Neuronal stem cell (in vitro differentiated cells): ENCODE measurements at regions not wholly inside any gene's neighbourhood (a gene's known extent, or its start where the extent isn't known, plus 50 kb on each side); places are given as distances from the start of the nearest gene placed in this dataset.

Experiments
- DNase-seq: peaks from one replicate; pipeline ENCODE4 v3.0.0-alpha.2; 2013; ENCODE audit warnings: low spot score
- H2AFZ ChIP-seq: one replicate; pipeline ENCODE4 v1.6.1; 2013; ENCODE audit warnings: mild to moderate bottlenecking, low read length, inconsistent platforms
- H2AK5ac ChIP-seq: 2 replicates; pipeline ENCODE4 v1.6.1; 2013; ENCODE audit warnings: low read depth, mild to moderate bottlenecking, inconsistent platforms, low read length, moderate library complexity, mixed read lengths
- H2BK120ac ChIP-seq: 2 replicates; pipeline ENCODE4 v1.6.1; 2013; ENCODE audit warnings: low read depth, mild to moderate bottlenecking, inconsistent platforms, low read length, moderate library complexity, mixed read lengths
- H2BK12ac ChIP-seq: one replicate; pipeline ENCODE4 v1.6.1; 2013; ENCODE audit warnings: low read length, inconsistent platforms
- H2BK15ac ChIP-seq: 2 replicates; pipeline ENCODE4 v1.6.1; 2013; ENCODE audit warnings: mild to moderate bottlenecking, low read length, inconsistent platforms, mixed read lengths
- H2BK5ac ChIP-seq: one replicate; pipeline ENCODE4 v1.6.1; 2013; ENCODE audit warnings: inconsistent platforms, mild to moderate bottlenecking, low read length, moderate library complexity
- H3K14ac ChIP-seq: one replicate; pipeline ENCODE4 v1.6.1; 2013; ENCODE audit warnings: low read length, inconsistent platforms
- H3K18ac ChIP-seq: 2 replicates; pipeline ENCODE4 v1.6.1; 2013; ENCODE audit warnings: low read length, inconsistent platforms
- H3K23ac ChIP-seq: 2 replicates; pipeline ENCODE4 v1.6.1; 2013; ENCODE audit warnings: low read depth, mild to moderate bottlenecking, mixed read lengths, low read length, inconsistent platforms; ENCODE audit not compliant: poor library complexity
- H3K27ac ChIP-seq: replicated peaks from 3 replicates; pipeline ENCODE4 v1.5.1; 2013; ENCODE audit warnings: low read length, inconsistent platforms
- H3K27me3 ChIP-seq, 3 experiments: 2 replicates each; pipeline ENCODE4 v1.6.1; 2013; ENCODE audit warnings: low read length in 3 of 3, mild to moderate bottlenecking in 2 of 3, inconsistent platforms in 1 of 3, low read depth in 1 of 3, mixed read lengths in 1 of 3, moderate library complexity in 1 of 3; ENCODE audit not compliant: control insufficient read depth in 3 of 3, insufficient read depth in 3 of 3
- H3K36me3 ChIP-seq, 2 donors: replicated peaks in 1 of 2; 2 replicates each; pipeline ENCODE4 v1.6.1; 2013; ENCODE audit warnings: low read length in 2 of 2; ENCODE audit not compliant: control insufficient read depth in 2 of 2, insufficient read depth in 2 of 2
- H3K4ac ChIP-seq: 2 replicates; pipeline ENCODE4 v1.6.1; 2013; ENCODE audit warnings: inconsistent platforms, mild to moderate bottlenecking, low read length, moderate library complexity
- H3K4me1 ChIP-seq, 2 donors: 1 replicate in 1 of 2; 2 replicates in 1 of 2; pipeline ENCODE4 v1.6.1; 2013; ENCODE audit warnings: low read length in 2 of 2, low read depth in 1 of 2; ENCODE audit not compliant: control insufficient read depth in 2 of 2, insufficient read depth in 1 of 2
- H3K4me2 ChIP-seq: one replicate; pipeline ENCODE4 v1.6.1; 2013; ENCODE audit warnings: mild to moderate bottlenecking, low read length, inconsistent platforms; ENCODE audit not compliant: insufficient read depth, poor library complexity, severe bottlenecking
- H3K4me3 ChIP-seq, 2 donors: 2 replicates each; pipeline ENCODE4 v1.5.1; 2013; ENCODE audit warnings: low read length in 2 of 2, mild to moderate bottlenecking in 2 of 2, inconsistent platforms in 1 of 2, moderate library complexity in 1 of 2
- H3K79me1 ChIP-seq: one replicate; pipeline ENCODE4 v1.6.1; 2013; ENCODE audit warnings: low read depth, mild to moderate bottlenecking, inconsistent platforms, low read length, moderate library complexity
- H3K9ac ChIP-seq: one replicate; pipeline ENCODE4 v1.6.1; 2013; ENCODE audit warnings: mild to moderate bottlenecking, low read depth, low read length, inconsistent platforms; ENCODE audit not compliant: poor library complexity
- H3K9me3 ChIP-seq, 2 donors: replicated peaks in 1 of 2; 2 replicates each; pipeline versions ENCODE3 to v1.6.1; 2013; ENCODE audit warnings: low read length in 2 of 2, mild to moderate bottlenecking in 2 of 2, inconsistent platforms in 1 of 2, low read depth in 1 of 2, mixed read lengths in 1 of 2, moderate library complexity in 1 of 2; ENCODE audit not compliant: control insufficient read depth in 2 of 2, insufficient read depth in 1 of 2
- H4K8ac ChIP-seq: one replicate; pipeline ENCODE4 v1.6.1; 2013; ENCODE audit warnings: low read depth, mild to moderate bottlenecking, inconsistent platforms, low read length, moderate library complexity
- H4K91ac ChIP-seq: one replicate; pipeline ENCODE4 v1.6.1; 2013; ENCODE audit warnings: low read length, low read depth, mild to moderate bottlenecking, inconsistent platforms; ENCODE audit not compliant: poor library complexity
- WGBS, 2 donors: extraction: QIAGEN DNeasy Blood & Tissue Kit; methylation state at CpG; one replicate each; pipeline ENCODE4 v1.1.7; 2013; ENCODE audit warnings: missing lambda C conversion rate in 2 of 2, mixed read lengths in 1 of 2; ENCODE audit not compliant: insufficient read length in 2 of 2, insufficient replicate concordance in 1 of 2; ENCODE audit errors: extremely low coverage in 2 of 2; 5-methylcytosine and 5-hydroxymethylcytosine counted together

DNA sequence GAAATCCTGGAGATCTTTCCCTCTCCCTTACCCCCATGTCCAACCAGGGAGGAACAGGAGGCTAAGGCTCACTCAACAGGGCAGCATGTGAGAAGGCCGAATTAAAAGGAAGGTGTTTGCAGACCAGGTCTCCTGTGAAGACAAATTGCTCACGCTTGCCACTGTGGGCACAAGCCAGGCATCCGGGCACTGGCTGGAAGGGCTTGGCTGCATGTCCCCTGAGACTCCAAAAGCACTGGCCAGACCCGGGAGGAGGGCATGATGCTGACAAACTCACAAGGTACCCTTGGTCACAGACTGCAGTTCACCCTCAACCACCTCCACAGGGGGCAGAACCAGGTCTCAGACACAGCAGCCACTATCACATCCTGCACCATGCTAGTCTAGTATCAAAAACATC, 113.7 kb upstream of the NSMCE3 start:
- Histone ChIP-seq H2BK15ac (no peak overlapping the region), H3K14ac (no peak overlapping the region), H3K27me3 (no peaks in the 10 kb centered on the region), H3K9ac (no peak overlapping the region), H3K36me3 (no peaks in the 10 kb centered on the region), H3K18ac (no peak overlapping the region), H3K9me3 (no peaks in the 10 kb centered on the region), H4K91ac (peak overlapping the region; percentile 40), H3K4me3 (no peak overlapping the region), H2BK120ac (no peak overlapping the region), H4K8ac (no peak overlapping the region), H2AK5ac (no peak overlapping the region), H3K27ac (no peak overlapping the region), H2BK12ac (no peak overlapping the region), H3K79me1 (peaks cover 2% of the 10 kb centered on the region), H2AFZ (no peak overlapping the region), H2BK5ac (no peak overlapping the region), H3K4me2 (no peak overlapping the region), H3K4me1 (peaks cover 0 to 11% of the 10 kb centered on the region in 2 donors), H3K4ac (no peak overlapping the region), H3K23ac (no peak overlapping the region)
- WGBS, 2 donors: no CpG with 5 or more reads among the region's 4 CpGs
- DNase-seq: no peak

DNA sequence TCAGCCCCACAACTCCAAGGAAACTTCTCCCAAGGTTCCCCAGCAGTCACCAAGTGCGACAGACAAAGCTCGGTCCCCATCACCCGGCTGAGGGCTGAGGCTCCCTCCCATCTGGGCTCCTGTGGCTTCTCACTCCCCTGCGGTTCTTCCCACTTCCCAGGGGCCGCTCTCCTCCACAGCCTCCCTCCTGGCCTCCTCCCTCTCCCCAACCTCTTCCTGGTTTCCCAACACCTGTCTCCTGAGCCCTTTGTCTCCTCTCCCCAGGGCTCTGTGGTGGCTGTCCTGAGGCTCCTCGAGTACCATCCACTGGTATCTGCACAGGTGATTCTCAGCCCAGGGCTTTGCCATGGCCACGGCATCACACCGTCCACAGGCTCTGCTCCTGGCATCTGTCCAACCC, 113.2 kb upstream of the NSMCE3 start:
- H2AFZ ChIP-seq: no peak overlapping the region
- H3K9ac ChIP-seq: no peak overlapping the region
- peaks cover 0 to 11% of the 10 kb centered on the region in 2 donors for H3K4me1 ChIP-seq
- H3K14ac ChIP-seq: no peak overlapping the region
- H3K18ac ChIP-seq: peak overlapping the region; percentile 11
- no peaks in the 10 kb centered on the region for H3K36me3 ChIP-seq
- H3K9me3 ChIP-seq: no peaks in the 10 kb centered on the region
- no peak overlapping the region for H3K4me2 ChIP-seq
- H3K23ac ChIP-seq: no peak overlapping the region
- no peak overlapping the region for H4K8ac ChIP-seq
- H3K4me3 ChIP-seq: no peak overlapping the region
- no peak overlapping the region for H2BK5ac ChIP-seq
- H2BK120ac ChIP-seq: no peak overlapping the region
- no CpG with 5 or more reads among the region's 8 CpGs for WGBS, 2 donors
- H3K27ac ChIP-seq: no peak overlapping the region
- H3K27me3 ChIP-seq: no peaks in the 10 kb centered on the region
- H2BK15ac ChIP-seq: no peak overlapping the region
- no peak overlapping the region for H2AK5ac ChIP-seq
- no peak overlapping the region for H4K91ac ChIP-seq
- H3K79me1 ChIP-seq: peaks cover 2% of the 10 kb centered on the region
- H2BK12ac ChIP-seq: no peak overlapping the region
- no peak overlapping the region for H3K4ac ChIP-seq
- no peak for DNase-seq

- no peaks in the 10 kb centered on the region for H3K9me3 ChIP-seq
- H4K91ac ChIP-seq: no peak overlapping the region
- peaks cover 0 to 4% (median 0%) of the 10 kb centered on the region in 3 experiments for H3K27me3 ChIP-seq
- H3K14ac ChIP-seq: no peak overlapping the region
- H2BK120ac ChIP-seq: no peak overlapping the region
- no peak overlapping the region for H2AFZ ChIP-seq
- DNase-seq: no peak
- no peak overlapping the region for H3K4ac ChIP-seq
- H3K4me1 ChIP-seq: peaks cover 0 to 16% of the 10 kb centered on the region in 2 donors
- no peak overlapping the region for H2AK5ac ChIP-seq
- no peaks in the 10 kb centered on the region for H3K36me3 ChIP-seq
- no peak overlapping the region for H4K8ac ChIP-seq
- H3K18ac ChIP-seq: no peak overlapping the region
- H2BK5ac ChIP-seq: no peak overlapping the region
- WGBS, 2 donors: no CpG with 5 or more reads among the region's 6 CpGs
- H2BK15ac ChIP-seq: no peak overlapping the region
- H3K79me1 ChIP-seq: peaks cover 2% of the 10 kb centered on the region
- H3K23ac ChIP-seq: no peak overlapping the region
- no peak overlapping the region for H3K27ac ChIP-seq
- no peak overlapping the region for H3K4me2 ChIP-seq
- no peak overlapping the region for H3K9ac ChIP-seq
- H2BK12ac ChIP-seq: no peak overlapping the region
- H3K4me3 ChIP-seq: no peak overlapping the region
These were observed 110.8 kb upstream of the NSMCE3 start for GRCh38 chr15:29380466-29380865.

- no peak overlapping the region for H3K27ac ChIP-seq
- H2BK5ac ChIP-seq: no peak overlapping the region
- H3K4me3 ChIP-seq: no peak overlapping the region
- H2BK120ac ChIP-seq: no peak overlapping the region
- H3K14ac ChIP-seq: peak overlapping the region; percentile 67
- H3K27me3 ChIP-seq: peaks cover 0 to 7% (median 0%) of the 10 kb centered on the region in 3 experiments
- H3K4me1 ChIP-seq: peaks cover 0 to 16% of the 10 kb centered on the region in 2 donors
- no peak overlapping the region for H4K8ac ChIP-seq
- no peaks in the 10 kb centered on the region for H3K9me3 ChIP-seq
- H3K4ac ChIP-seq: no peak overlapping the region
- H3K23ac ChIP-seq: no peak overlapping the region
- no peak overlapping the region for H4K91ac ChIP-seq
- peak overlapping the region; percentile 65 for H3K18ac ChIP-seq
- no peak overlapping the region for H2AFZ ChIP-seq
- no CpG with 5 or more reads among the region's 9 CpGs for WGBS, 2 donors
- H2AK5ac ChIP-seq: no peak overlapping the region
- H3K79me1 ChIP-seq: peaks cover 2% of the 10 kb centered on the region
- H2BK15ac ChIP-seq: no peak overlapping the region
- no peak overlapping the region for H3K9ac ChIP-seq
- no peak overlapping the region for H2BK12ac ChIP-seq
- H3K36me3 ChIP-seq: no peaks in the 10 kb centered on the region
- H3K4me2 ChIP-seq: no peak overlapping the region
- DNase-seq: peak; percentile 14
These were observed 110.0 kb upstream of the NSMCE3 start for GRCh38 chr15:29379647-29380046.
